ENCODE measurements at regions not wholly inside any gene's neighbourhood (a gene's known extent, or its start where the extent isn't known, plus 50 kb on each side); places are given as distances from the start of the nearest gene placed in this dataset.

DNA sequence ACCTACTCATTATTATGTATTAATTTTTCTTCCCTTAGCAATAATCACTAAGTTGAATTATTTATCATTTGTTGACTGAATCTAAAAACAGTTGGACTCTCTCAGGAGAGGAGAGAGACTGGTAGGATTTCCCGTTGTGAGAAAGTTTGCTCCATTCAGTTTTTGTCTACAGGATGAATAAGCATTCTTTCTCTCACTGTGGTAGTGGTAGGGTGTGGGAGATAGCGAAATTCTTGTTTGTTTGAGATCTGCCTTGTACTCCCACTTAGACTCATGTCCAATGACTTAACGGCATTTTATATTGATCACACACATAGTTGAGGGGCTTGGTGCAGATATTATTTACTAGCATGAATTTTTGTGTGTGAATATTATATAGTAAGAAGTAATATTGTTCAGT, 421.0 kb upstream of the PDE3A start (continued):
- TF ChIP-seq, protein P1, sequence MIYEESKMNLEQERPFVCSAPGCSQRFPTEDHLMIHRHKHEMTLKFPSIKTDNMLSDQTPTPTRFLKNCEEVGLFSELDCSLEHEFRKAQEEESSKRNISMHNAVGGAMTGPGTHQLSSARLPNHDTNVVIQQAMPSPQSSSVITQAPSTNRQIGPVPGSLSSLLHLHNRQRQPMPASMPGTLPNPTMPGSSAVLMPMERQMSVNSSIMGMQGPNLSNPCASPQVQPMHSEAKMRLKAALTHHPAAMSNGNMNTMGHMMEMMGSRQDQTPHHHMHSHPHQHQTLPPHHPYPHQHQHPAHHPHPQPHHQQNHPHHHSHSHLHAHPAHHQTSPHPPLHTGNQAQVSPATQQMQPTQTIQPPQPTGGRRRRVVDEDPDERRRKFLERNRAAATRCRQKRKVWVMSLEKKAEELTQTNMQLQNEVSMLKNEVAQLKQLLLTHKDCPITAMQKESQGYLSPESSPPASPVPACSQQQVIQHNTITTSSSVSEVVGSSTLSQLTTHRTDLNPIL (CRISPR knock-in tag; IDR thresholded peaks at IDR 0.05; ENCODE audit: low read depth) = no peak

DNA sequence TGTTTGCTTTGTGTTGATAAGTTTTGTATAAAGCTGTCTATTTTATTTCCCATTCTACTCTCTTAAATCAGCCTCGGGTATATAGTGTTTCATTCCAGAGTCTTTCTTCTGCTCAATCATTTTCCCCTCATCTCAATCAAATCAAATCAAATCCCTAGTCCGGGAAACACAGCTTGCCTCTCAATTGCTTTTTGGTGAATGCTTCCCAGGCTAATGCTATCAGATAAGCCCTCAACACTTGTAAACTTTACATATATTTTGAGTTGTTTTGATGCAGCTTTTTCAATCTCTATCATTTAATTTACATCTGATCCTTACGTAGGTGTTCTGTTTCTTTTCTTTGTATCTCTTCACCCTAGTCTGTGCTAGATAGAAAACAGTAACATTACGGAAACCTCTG, 416.7 kb upstream of the PDE3A start:
- TF ChIP-seq ZFP3 (CRISPR knock-in tag; IDR thresholded peaks at IDR 0.05) (no peak), GLIS3 (CRISPR knock-in tag; IDR thresholded peaks at IDR 0.05) (no peak), ZNF8 (CRISPR knock-in tag; IDR thresholded peaks at IDR 0.05) (no peak), ZFP30 (CRISPR knock-in tag; IDR thresholded peaks at IDR 0.05) (no peak), OSR1 (CRISPR knock-in tag; IDR thresholded peaks at IDR 0.05) (no peak), TOX (CRISPR knock-in tag; IDR thresholded peaks at IDR 0.05; ENCODE audit: borderline replicate concordance) (no peak), SNAI2 (CRISPR knock-in tag; IDR thresholded peaks at IDR 0.05) (no peak), TCF4 (CRISPR knock-in tag; IDR thresholded peaks at IDR 0.05; ENCODE audit: borderline replicate concordance) (no peak; the same call in 1 of the 2 replicates)
- TF ChIP-seq, protein P2, sequence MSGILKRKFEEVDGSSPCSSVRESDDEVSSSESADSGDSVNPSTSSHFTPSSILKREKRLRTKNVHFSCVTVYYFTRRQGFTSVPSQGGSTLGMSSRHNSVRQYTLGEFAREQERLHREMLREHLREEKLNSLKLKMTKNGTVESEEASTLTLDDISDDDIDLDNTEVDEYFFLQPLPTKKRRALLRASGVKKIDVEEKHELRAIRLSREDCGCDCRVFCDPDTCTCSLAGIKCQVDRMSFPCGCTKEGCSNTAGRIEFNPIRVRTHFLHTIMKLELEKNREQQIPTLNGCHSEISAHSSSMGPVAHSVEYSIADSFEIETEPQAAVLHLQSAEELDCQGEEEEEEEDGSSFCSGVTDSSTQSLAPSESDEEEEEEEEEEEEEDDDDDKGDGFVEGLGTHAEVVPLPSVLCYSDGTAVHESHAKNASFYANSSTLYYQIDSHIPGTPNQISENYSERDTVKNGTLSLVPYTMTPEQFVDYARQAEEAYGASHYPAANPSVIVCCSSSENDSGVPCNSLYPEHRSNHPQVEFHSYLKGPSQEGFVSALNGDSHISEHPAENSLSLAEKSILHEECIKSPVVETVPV (CRISPR knock-in tag; IDR thresholded peaks at IDR 0.05) = no peak
- TF ChIP-seq, protein P3, sequence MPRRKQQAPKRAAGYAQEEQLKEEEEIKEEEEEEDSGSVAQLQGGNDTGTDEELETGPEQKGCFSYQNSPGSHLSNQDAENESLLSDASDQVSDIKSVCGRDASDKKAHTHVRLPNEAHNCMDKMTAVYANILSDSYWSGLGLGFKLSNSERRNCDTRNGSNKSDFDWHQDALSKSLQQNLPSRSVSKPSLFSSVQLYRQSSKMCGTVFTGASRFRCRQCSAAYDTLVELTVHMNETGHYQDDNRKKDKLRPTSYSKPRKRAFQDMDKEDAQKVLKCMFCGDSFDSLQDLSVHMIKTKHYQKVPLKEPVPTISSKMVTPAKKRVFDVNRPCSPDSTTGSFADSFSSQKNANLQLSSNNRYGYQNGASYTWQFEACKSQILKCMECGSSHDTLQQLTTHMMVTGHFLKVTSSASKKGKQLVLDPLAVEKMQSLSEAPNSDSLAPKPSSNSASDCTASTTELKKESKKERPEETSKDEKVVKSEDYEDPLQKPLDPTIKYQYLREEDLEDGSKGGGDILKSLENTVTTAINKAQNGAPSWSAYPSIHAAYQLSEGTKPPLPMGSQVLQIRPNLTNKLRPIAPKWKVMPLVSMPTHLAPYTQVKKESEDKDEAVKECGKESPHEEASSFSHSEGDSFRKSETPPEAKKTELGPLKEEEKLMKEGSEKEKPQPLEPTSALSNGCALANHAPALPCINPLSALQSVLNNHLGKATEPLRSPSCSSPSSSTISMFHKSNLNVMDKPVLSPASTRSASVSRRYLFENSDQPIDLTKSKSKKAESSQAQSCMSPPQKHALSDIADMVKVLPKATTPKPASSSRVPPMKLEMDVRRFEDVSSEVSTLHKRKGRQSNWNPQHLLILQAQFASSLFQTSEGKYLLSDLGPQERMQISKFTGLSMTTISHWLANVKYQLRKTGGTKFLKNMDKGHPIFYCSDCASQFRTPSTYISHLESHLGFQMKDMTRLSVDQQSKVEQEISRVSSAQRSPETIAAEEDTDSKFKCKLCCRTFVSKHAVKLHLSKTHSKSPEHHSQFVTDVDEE (CRISPR knock-in tag; IDR thresholded peaks at IDR 0.05) = no peak
- TF ChIP-seq, protein P1 (CRISPR knock-in tag; IDR thresholded peaks at IDR 0.05; ENCODE audit: low read depth) = no peak
- TF ChIP-seq, protein P4, sequence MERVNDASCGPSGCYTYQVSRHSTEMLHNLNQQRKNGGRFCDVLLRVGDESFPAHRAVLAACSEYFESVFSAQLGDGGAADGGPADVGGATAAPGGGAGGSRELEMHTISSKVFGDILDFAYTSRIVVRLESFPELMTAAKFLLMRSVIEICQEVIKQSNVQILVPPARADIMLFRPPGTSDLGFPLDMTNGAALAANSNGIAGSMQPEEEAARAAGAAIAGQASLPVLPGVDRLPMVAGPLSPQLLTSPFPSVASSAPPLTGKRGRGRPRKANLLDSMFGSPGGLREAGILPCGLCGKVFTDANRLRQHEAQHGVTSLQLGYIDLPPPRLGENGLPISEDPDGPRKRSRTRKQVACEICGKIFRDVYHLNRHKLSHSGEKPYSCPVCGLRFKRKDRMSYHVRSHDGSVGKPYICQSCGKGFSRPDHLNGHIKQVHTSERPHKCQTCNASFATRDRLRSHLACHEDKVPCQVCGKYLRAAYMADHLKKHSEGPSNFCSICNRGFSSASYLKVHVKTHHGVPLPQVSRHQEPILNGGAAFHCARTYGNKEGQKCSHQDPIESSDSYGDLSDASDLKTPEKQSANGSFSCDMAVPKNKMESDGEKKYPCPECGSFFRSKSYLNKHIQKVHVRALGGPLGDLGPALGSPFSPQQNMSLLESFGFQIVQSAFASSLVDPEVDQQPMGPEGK (CRISPR knock-in tag; IDR thresholded peaks at IDR 0.05; ENCODE audit: borderline replicate concordance) = no peak
- TF ChIP-seq, protein P5, sequence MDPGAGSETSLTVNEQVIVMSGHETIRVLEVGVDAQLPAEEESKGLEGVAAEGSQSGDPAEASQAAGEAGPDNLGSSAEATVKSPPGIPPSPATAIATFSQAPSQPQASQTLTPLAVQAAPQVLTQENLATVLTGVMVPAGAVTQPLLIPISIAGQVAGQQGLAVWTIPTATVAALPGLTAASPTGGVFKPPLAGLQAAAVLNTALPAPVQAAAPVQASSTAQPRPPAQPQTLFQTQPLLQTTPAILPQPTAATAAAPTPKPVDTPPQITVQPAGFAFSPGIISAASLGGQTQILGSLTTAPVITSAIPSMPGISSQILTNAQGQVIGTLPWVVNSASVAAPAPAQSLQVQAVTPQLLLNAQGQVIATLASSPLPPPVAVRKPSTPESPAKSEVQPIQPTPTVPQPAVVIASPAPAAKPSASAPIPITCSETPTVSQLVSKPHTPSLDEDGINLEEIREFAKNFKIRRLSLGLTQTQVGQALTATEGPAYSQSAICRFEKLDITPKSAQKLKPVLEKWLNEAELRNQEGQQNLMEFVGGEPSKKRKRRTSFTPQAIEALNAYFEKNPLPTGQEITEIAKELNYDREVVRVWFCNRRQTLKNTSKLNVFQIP (CRISPR knock-in tag; IDR thresholded peaks at IDR 0.05; ENCODE audit: borderline replicate concordance, low read depth) = no peak
- ATAC-seq = no peak

DNA sequence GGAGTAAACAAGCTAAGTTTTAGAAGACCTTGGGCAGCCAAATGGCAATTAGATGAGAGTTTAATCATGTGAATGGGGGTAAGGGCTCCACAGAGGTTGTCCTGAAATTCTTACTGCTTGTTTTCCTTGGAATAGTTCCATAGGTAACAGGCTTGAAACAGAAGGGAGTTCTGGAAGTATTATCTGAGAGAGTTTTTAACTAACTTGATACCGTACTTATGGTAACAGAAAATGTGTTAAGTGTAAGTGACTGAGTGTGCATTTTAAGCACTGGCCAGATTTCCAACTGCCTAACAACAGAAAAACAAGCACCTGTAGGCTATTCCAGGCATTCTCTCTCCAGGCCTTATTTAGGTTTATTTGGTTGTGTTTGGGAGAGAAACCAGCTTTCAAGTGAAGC, 414.6 kb upstream of the PDE3A start:
- TF ChIP-seq ZFP30 (CRISPR knock-in tag; IDR thresholded peaks at IDR 0.05) (no peak), ZC3H10 (CRISPR knock-in tag; IDR thresholded peaks at IDR 0.05) (no peak), SNAI2 (CRISPR knock-in tag; IDR thresholded peaks at IDR 0.05) (no peak), ZFP3 (CRISPR knock-in tag; IDR thresholded peaks at IDR 0.05) (no peak), OSR1 (CRISPR knock-in tag; IDR thresholded peaks at IDR 0.05) (no peak), RARB (CRISPR knock-in tag; IDR thresholded peaks at IDR 0.05) (no peak), ZNF565 (CRISPR knock-in tag; conservative IDR thresholded peaks at IDR 0.05; ENCODE audit: low read depth) (no peak), ESRRG (CRISPR knock-in tag; IDR thresholded peaks at IDR 0.05) (no peak), ARNTL (CRISPR knock-in tag; IDR thresholded peaks at IDR 0.05; ENCODE audit: borderline replicate concordance, low read depth) (no peak), ZNF8 (CRISPR knock-in tag; IDR thresholded peaks at IDR 0.05) (no peak), CSDC2 (CRISPR knock-in tag; IDR thresholded peaks at IDR 0.05) (no peak), GLIS3 (CRISPR knock-in tag; IDR thresholded peaks at IDR 0.05) (no peak), TOX (CRISPR knock-in tag; IDR thresholded peaks at IDR 0.05; ENCODE audit: borderline replicate concordance) (no peak), ZNF70 (CRISPR knock-in tag; IDR thresholded peaks at IDR 0.05) (no peak)
- TF ChIP-seq, protein P2 (CRISPR knock-in tag; IDR thresholded peaks at IDR 0.05) = no peak
- TF ChIP-seq, protein P5 (CRISPR knock-in tag; IDR thresholded peaks at IDR 0.05; ENCODE audit: borderline replicate concordance, low read depth) = no peak
- TF ChIP-seq, protein P1 (CRISPR knock-in tag; IDR thresholded peaks at IDR 0.05; ENCODE audit: low read depth) = no peak

More for the DNA sequence above, 414.6 kb upstream of the PDE3A start:
- no peak for ATAC-seq

Data from SK-N-SH treated with all-trans-retinoic acid at 6 μM for 48 hours (cell line).